SU-DHL-6 (cell line): ENCODE measurements at regions not wholly inside any gene's neighbourhood (a gene's known extent, or its start where the extent isn't known, plus 50 kb on each side); places are given as distances from the start of the nearest gene placed in this dataset.

ENCODE experiments used
- H2AFZ ChIP-seq: fragments of 200-600 bp; sonication (generic); 2 replicates; pipeline ENCODE4 v1.6.1; 2014; ENCODE audit warnings: low read depth, mild to moderate bottlenecking, moderate library complexity, mixed read lengths, antibody characterized with exemption, low read length; ENCODE audit not compliant: severe bottlenecking
- H3F3A ChIP-seq: fragments of 200-600 bp; shearing (Covaris generic); 2 replicates; pipeline ENCODE4 v1.6.0; 2016; ENCODE audit warnings: antibody characterized with exemption, mild to moderate bottlenecking; ENCODE audit not compliant: insufficient read depth
- H3K27ac ChIP-seq: fragments of 200-600 bp; sonication (generic); 2 replicates; pipeline ENCODE4 v1.5.1; 2016; ENCODE audit warnings: low read depth, mild to moderate bottlenecking, low read length, moderate library complexity, mixed read lengths
- H3K27me3 ChIP-seq: fragments of 200-600 bp; sonication (generic), shearing (Covaris generic); 2 replicates; pipeline ENCODE4 v1.6.0; 2014; ENCODE audit warnings: mild to moderate bottlenecking, low read length
- H3K36me3 ChIP-seq: fragments of 200-600 bp; sonication (generic); 2 replicates; pipeline ENCODE4 v1.6.1; 2014; ENCODE audit warnings: mild to moderate bottlenecking, low read length, mixed read lengths
- H3K4me2 ChIP-seq: fragments of 300-600, 200-600 bp; shearing (Covaris generic), sonication (generic); 2 replicates; pipeline ENCODE4 v1.6.0; 2014; ENCODE audit warnings: low read length, low read depth, mild to moderate bottlenecking; ENCODE audit not compliant: poor library complexity, severe bottlenecking
- H3K4me3 ChIP-seq: fragments of 200-600 bp; sonication (generic); 2 replicates; pipeline ENCODE4 v1.5.1; 2014; ENCODE audit warnings: antibody characterized with exemption, low read length, mild to moderate bottlenecking, mixed read lengths; ENCODE audit not compliant: insufficient read depth, poor library complexity, severe bottlenecking
- H3K79me2 ChIP-seq: fragments of 200-600 bp; sonication (generic); 2 replicates; pipeline ENCODE4 v1.6.1; 2014; ENCODE audit warnings: mild to moderate bottlenecking, low read length, moderate library complexity; ENCODE audit not compliant: insufficient read depth
- H3K9ac ChIP-seq: fragments of 200-600 bp; sonication (generic); 2 replicates; pipeline ENCODE4 v1.7.0; 2014; ENCODE audit warnings: mild to moderate bottlenecking, low read length
- H3K9me2 ChIP-seq: fragments of 200-600 bp; sonication (generic); replicated peaks from 2 replicates; pipeline ENCODE4 v1.6.1; 2014; ENCODE audit warnings: low read length; ENCODE audit not compliant: insufficient read depth
- H3K9me3 ChIP-seq: fragments of 200-600 bp; sonication (generic); 2 replicates; pipeline ENCODE4 v1.6.1; 2014; ENCODE audit warnings: low read length, mixed read lengths; ENCODE audit not compliant: insufficient read depth
- H4K20me1 ChIP-seq: fragments of 200-600 bp; sonication (generic); 2 replicates; pipeline ENCODE4 v1.6.1; 2014; ENCODE audit warnings: low read depth, mild to moderate bottlenecking, antibody characterized with exemption, low read length, moderate library complexity, mixed read lengths
- CTCF ChIP-seq: fragments of 200-600 bp; sonication (generic); IDR thresholded peaks from one replicate; pipeline ENCODE4 v1.5.1; 2017; ENCODE audit warnings: antibody characterized with exemption, mild to moderate bottlenecking, low read length, moderate library complexity; ENCODE audit not compliant: insufficient read depth, poor library complexity, severe bottlenecking
- EZH2phosphoT487 ChIP-seq: fragments of 200-600 bp; sonication (generic), shearing (Covaris generic); conservative IDR thresholded peaks from 2 replicates; pipeline ENCODE4 v1.6.1; 2018; ENCODE audit warnings: mild to moderate bottlenecking, antibody characterized with exemption, low read length, moderate library complexity, mixed read lengths

DNA sequence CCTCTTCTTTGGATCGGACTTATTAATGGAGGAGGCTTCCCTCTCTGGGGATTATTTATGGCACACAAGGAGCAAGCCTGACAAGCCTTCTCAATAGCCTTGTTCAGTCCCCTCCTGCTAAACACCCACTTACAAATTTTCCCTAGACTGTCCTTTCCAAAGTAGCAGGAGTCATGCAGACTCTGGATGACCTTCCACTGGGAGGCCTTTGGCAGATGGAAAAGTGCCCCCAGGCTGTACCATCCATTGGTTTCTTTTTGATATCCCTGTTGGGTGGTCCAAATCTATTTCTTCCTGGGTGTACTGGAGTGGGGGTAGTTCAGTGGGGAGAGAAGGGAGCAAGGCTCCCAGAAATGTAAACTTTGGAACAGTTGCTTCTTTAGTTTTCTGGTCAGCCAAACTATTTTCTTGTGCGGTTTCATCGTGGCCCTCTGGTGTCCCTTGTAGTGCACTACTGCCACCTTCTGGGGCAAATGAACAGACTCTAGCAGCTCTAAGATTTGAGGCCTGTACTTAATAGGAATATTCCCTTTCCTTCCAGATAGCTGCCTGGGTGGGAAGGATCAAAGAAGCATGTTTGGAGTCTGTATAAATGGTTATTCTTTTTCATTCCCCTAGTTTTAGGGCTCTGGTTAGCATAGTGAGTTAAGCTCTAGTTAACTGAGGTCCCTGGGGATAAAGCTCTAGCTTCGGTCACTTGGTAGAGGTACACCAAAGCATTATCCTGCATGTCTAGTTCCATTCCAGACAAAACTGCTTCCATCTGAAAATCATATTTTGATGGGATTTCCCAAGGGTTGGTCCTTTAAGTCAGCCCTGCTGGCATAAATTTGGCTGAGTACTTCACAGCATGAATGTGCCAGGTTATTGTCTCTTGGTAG, 409.5 kb downstream of the SLC6A15 start:
- TF ChIP-seq CTCF (peak; percentile 70), EZH2phosphoT487 (no peak)
- no peak overlapping the region for H3K4me2 ChIP-seq
- peak overlapping the region; percentile 40 for H2AFZ ChIP-seq

DNA sequence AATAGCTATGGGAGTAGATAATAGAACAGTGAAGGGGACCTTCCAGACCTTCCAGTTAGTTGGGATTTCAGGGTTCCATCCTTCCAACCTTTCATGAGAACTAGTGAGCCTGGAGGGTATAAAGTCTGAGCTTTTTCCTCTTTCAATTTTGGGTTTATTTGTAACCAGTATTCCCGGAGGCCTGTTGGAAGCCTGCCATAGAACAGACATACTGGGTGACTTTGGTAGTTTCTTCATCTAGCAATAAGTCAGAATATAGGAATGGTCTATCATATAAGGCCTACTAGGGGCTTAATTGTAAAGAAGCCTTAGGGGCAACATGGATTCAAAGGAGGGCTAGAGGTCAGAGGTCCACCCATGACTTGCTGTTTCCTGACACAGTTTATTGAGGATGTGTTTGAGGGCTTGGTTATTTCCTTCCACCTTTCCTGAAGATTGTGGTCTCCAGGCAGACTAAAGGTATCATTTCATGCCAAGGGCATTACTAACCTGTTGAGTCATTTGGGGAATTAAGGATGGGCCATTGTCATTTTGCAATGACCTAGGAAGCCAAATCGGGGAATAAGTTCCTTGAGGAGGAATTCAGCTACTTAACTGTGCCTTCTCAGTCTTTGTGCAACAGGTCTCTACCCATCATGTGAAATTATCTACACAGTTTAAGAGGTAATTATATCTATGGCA, 410.3 kb downstream of the SLC6A15 start:
- Histone ChIP-seq H3K79me2 (no peaks in the 10 kb centered on the region), H2AFZ (no peak overlapping the region), H4K20me1 (no peaks in the 10 kb centered on the region), H3K27ac (no peak overlapping the region), H3K9ac (no peak overlapping the region), H3K9me2 (no peaks in the 10 kb centered on the region), H3K9me3 (no peaks in the 10 kb centered on the region), H3K27me3 (no peaks in the 10 kb centered on the region), H3F3A (no peaks in the 10 kb centered on the region), H3K4me3 (no peak overlapping the region), H3K4me2 (no peak overlapping the region), H3K36me3 (no peaks in the 10 kb centered on the region)
- TF ChIP-seq CTCF (no peak), EZH2phosphoT487 (no peak)

More for the DNA sequence above, 409.5 kb downstream of the SLC6A15 start:
- H3K9me3 ChIP-seq = no peaks in the 10 kb centered on the region
- H3K36me3 ChIP-seq = no peaks in the 10 kb centered on the region
- no peaks in the 10 kb centered on the region for H4K20me1 ChIP-seq
- no peaks in the 10 kb centered on the region for H3K9me2 ChIP-seq
- no peaks in the 10 kb centered on the region for H3F3A ChIP-seq
- H3K9ac ChIP-seq = no peak overlapping the region
- H3K27ac ChIP-seq = no peak overlapping the region
- no peaks in the 10 kb centered on the region for H3K79me2 ChIP-seq
- H3K27me3 ChIP-seq = no peaks in the 10 kb centered on the region
- H3K4me3 ChIP-seq = no peak overlapping the region

- Histone ChIP-seq H3K27ac (no peak overlapping the region), H2AFZ (peak overlapping the region; percentile 72), H3K36me3 (no peaks in the 10 kb centered on the region), H4K20me1 (no peaks in the 10 kb centered on the region), H3K9ac (no peak overlapping the region), H3K9me3 (no peaks in the 10 kb centered on the region), H3K9me2 (no peaks in the 10 kb centered on the region), H3K27me3 (no peaks in the 10 kb centered on the region), H3F3A (no peaks in the 10 kb centered on the region), H3K79me2 (no peaks in the 10 kb centered on the region), H3K4me3 (no peak overlapping the region), H3K4me2 (no peak overlapping the region)
- TF ChIP-seq CTCF (peak; percentile 49), EZH2phosphoT487 (no peak)
These were observed 414.8 kb downstream of the SLC6A15 start for GRCh38 chr12:84497819-84498218.
